MM.1S (cell line): ENCODE measurements at regions not wholly inside any gene's neighbourhood (a gene's known extent, or its start where the extent isn't known, plus 50 kb on each side); places are given as distances from the start of the nearest gene placed in this dataset.

Experiments used
- DNase-seq: peaks from one replicate; pipeline ENCODE4 v3.0.0-alpha.2; 2015
- H2AFZ ChIP-seq: fragments of 300-600 bp; sonication (generic); 2 replicates; pipeline ENCODE4 v1.6.0; 2016; ENCODE audit warnings: antibody characterized with exemption, low read length
- H3F3A ChIP-seq: fragments of 300-600 bp; sonication (generic); 2 replicates; pipeline ENCODE4 v1.6.1; 2016; ENCODE audit warnings: mild to moderate bottlenecking, antibody characterized with exemption, low read length, moderate library complexity, mixed read lengths; ENCODE audit not compliant: insufficient read depth
- H3K27ac ChIP-seq: fragments of 300-600 bp; sonication (generic); 2 replicates; pipeline ENCODE4 v1.5.1; 2016; ENCODE audit warnings: mild to moderate bottlenecking, low read length
- H3K27me3 ChIP-seq: fragments of 300-600 bp; sonication (generic); replicated peaks from 2 replicates; pipeline ENCODE4 v1.6.0; 2016; ENCODE audit warnings: low read length; ENCODE audit not compliant: insufficient read depth
- H3K36me3 ChIP-seq: fragments of 300-600 bp; sonication (generic); replicated peaks from 2 replicates; pipeline ENCODE4 v1.6.1; 2016; ENCODE audit warnings: mild to moderate bottlenecking, low read length, mixed read lengths; ENCODE audit not compliant: insufficient read depth
- H3K4me1 ChIP-seq: fragments of 300-600 bp; sonication (generic); 2 replicates; pipeline ENCODE4 v1.6.1; 2016; ENCODE audit warnings: low read length, mixed read lengths
- H3K4me2 ChIP-seq: fragments of 300-600 bp; sonication (generic); 2 replicates; pipeline ENCODE4 v1.6.0; 2016; ENCODE audit warnings: low read depth, low read length
- H3K4me3 ChIP-seq: fragments of 300-600 bp; sonication (generic); 2 replicates; pipeline ENCODE4 v1.5.1; 2016; ENCODE audit warnings: low read length, mixed read lengths
- H3K79me2 ChIP-seq: fragments of 300-600 bp; sonication (generic); 2 replicates; pipeline ENCODE4 v1.6.1; 2016; ENCODE audit warnings: mixed run types, low read length, mixed read lengths
- H3K9ac ChIP-seq: fragments of 300-600 bp; sonication (generic); 2 replicates; pipeline ENCODE4 v1.6.1; 2016; ENCODE audit warnings: low read length, mixed read lengths
- H3K9me2 ChIP-seq: fragments of 300-600 bp; sonication (generic); replicated peaks from 2 replicates; pipeline ENCODE4 v1.6.1; 2016; ENCODE audit warnings: mild to moderate bottlenecking, low read length, mixed read lengths; ENCODE audit not compliant: insufficient read depth
- H3K9me3 ChIP-seq: fragments of 300-600 bp; sonication (generic); replicated peaks from 2 replicates; pipeline ENCODE4 v1.6.1; 2016; ENCODE audit warnings: mild to moderate bottlenecking, low read length, mixed read lengths; ENCODE audit not compliant: insufficient read depth
- H4K20me1 ChIP-seq: fragments of 300-600 bp; sonication (generic); 2 replicates; pipeline ENCODE4 v1.6.1; 2016; ENCODE audit warnings: mild to moderate bottlenecking, low read length, moderate library complexity, mixed read lengths; ENCODE audit not compliant: insufficient read depth
- CTCF ChIP-seq: fragments of 300-600 bp; sonication (generic); IDR thresholded peaks from 2 replicates; pipeline ENCODE4 v1.5.1; 2016; ENCODE audit warnings: antibody characterized with exemption, low read length, mixed read lengths
- EZH2 ChIP-seq: fragments of 300-600 bp; sonication (generic); optimal IDR thresholded peaks from 2 replicates; pipeline ENCODE3; 2017; ENCODE audit warnings: low read depth, mild to moderate bottlenecking, antibody characterized with exemption, low read length, mixed read lengths
- EZH2phosphoT487 ChIP-seq: fragments of 300-600 bp; sonication (generic); IDR thresholded peaks from 2 replicates; pipeline ENCODE4 v1.6.1; 2018; ENCODE audit warnings: antibody characterized with exemption, low read length

- no peaks in the 10 kb centered on the region for H3K9me2 ChIP-seq
- no peak overlapping the region for H2AFZ ChIP-seq
- H3K9me3 ChIP-seq: peaks cover 2% of the 10 kb centered on the region; the same call in 1 of the 2 replicates
- no peak overlapping the region for H3K4me2 ChIP-seq
- no peaks in the 10 kb centered on the region for H3K36me3 ChIP-seq
- no peak for DNase-seq
- H3K27ac ChIP-seq: no peak overlapping the region
- no peaks in the 10 kb centered on the region for H3K27me3 ChIP-seq
- TF ChIP-seq EZH2: no peak
- TF ChIP-seq EZH2phosphoT487: no peak
- TF ChIP-seq CTCF: no peak
- no peak overlapping the region for H3K9ac ChIP-seq
- H3K4me1 ChIP-seq: no peaks in the 10 kb centered on the region
- H3K4me3 ChIP-seq: no peak overlapping the region
- no peaks in the 10 kb centered on the region for H3F3A ChIP-seq
- H4K20me1 ChIP-seq: no peaks in the 10 kb centered on the region
- no peaks in the 10 kb centered on the region for H3K79me2 ChIP-seq
Observed at GRCh38 chr7:51700593-51701215, 384.1 kb upstream of the COBL start.

GRCh38 chr7:51693258-51693657, 376.6 kb upstream of the COBL start:
- no peak overlapping the region for H3K9ac ChIP-seq
- no peaks in the 10 kb centered on the region for H3K4me1 ChIP-seq
- no peak overlapping the region for H3K4me2 ChIP-seq
- no peaks in the 10 kb centered on the region for H3F3A ChIP-seq
- H3K36me3 ChIP-seq: no peaks in the 10 kb centered on the region
- no peak overlapping the region for H3K4me3 ChIP-seq
- H3K27ac ChIP-seq: no peak overlapping the region
- no peaks in the 10 kb centered on the region for H3K79me2 ChIP-seq
- no peak for DNase-seq
- H2AFZ ChIP-seq: no peak overlapping the region
- H3K27me3 ChIP-seq: no peaks in the 10 kb centered on the region
- TF ChIP-seq EZH2phosphoT487 (no peak), EZH2 (no peak), CTCF (no peak)
- no peaks in the 10 kb centered on the region; the same call in 1 of the 2 replicates for H3K9me3 ChIP-seq
- no peaks in the 10 kb centered on the region for H4K20me1 ChIP-seq
- H3K9me2 ChIP-seq: no peaks in the 10 kb centered on the region

GRCh38 chr7:51689547-51689946, 372.9 kb upstream of the COBL start:
- TF ChIP-seq EZH2: no peak
- TF ChIP-seq EZH2phosphoT487: no peak
- no peaks in the 10 kb centered on the region for H4K20me1 ChIP-seq

GRCh38 chr7:51685794-51686193, 369.2 kb upstream of the COBL start:
- Histone ChIP-seq H3K27me3 (no peaks in the 10 kb centered on the region), H3K4me2 (no peak overlapping the region), H3K9me3 (no peaks in the 10 kb centered on the region), H3K9me2 (no peaks in the 10 kb centered on the region), H2AFZ (no peak overlapping the region), H3K4me3 (no peak overlapping the region), H3F3A (no peaks in the 10 kb centered on the region), H3K36me3 (no peaks in the 10 kb centered on the region), H3K4me1 (no peaks in the 10 kb centered on the region), H3K27ac (no peak overlapping the region), H3K79me2 (no peaks in the 10 kb centered on the region), H4K20me1 (no peaks in the 10 kb centered on the region), H3K9ac (no peak overlapping the region)
- TF ChIP-seq EZH2phosphoT487: no peak
- TF ChIP-seq CTCF: no peak
- TF ChIP-seq EZH2: no peak
- no peak for DNase-seq

More at GRCh38 chr7:51689547-51689946, 372.9 kb upstream of the COBL start:
- H3K4me2 ChIP-seq: no peak overlapping the region
- H3K27ac ChIP-seq: no peak overlapping the region
- no peak overlapping the region for H3K4me3 ChIP-seq
- H3K9ac ChIP-seq: no peak overlapping the region
- no peaks in the 10 kb centered on the region for H3K9me3 ChIP-seq
- no peaks in the 10 kb centered on the region for H3K9me2 ChIP-seq
- H3K79me2 ChIP-seq: no peaks in the 10 kb centered on the region
- H3F3A ChIP-seq: no peaks in the 10 kb centered on the region
- no peaks in the 10 kb centered on the region for H3K4me1 ChIP-seq
- no peaks in the 10 kb centered on the region for H3K27me3 ChIP-seq
- DNase-seq: no peak
- H3K36me3 ChIP-seq: no peaks in the 10 kb centered on the region
- no peak overlapping the region for H2AFZ ChIP-seq
